Stomach smooth muscle (tissue), 2 donors: ENCODE measurements at regions not wholly inside any gene's neighbourhood (a gene's known extent, or its start where the extent isn't known, plus 50 kb on each side); places are given as distances from the start of the nearest gene placed in this dataset.

Experiments
- H3K27ac ChIP-seq: one replicate; pipeline ENCODE4 v1.7.0; 2013; ENCODE audit warnings: mild to moderate bottlenecking, low read length, inconsistent platforms
- H3K27me3 ChIP-seq, 2 donors: one replicate each; pipeline ENCODE4 v1.7.0; 2013; ENCODE audit warnings: low read length in 2 of 2; ENCODE audit not compliant: insufficient read depth in 2 of 2, control insufficient read depth in 1 of 2
- H3K36me3 ChIP-seq, 2 donors: one replicate each; pipeline ENCODE4 v1.7.0; 2013; ENCODE audit warnings: low read length in 2 of 2; ENCODE audit not compliant: control insufficient read depth in 2 of 2, insufficient read depth in 2 of 2
- H3K4me1 ChIP-seq: one replicate; pipeline ENCODE4 v1.7.0; 2013; ENCODE audit warnings: low read length; ENCODE audit not compliant: control insufficient read depth, insufficient read depth
- H3K4me3 ChIP-seq, 2 donors: one replicate each; pipeline ENCODE4 v1.7.0; 2013; ENCODE audit warnings: low read length in 2 of 2
- H3K9ac ChIP-seq, 2 donors: one replicate each; pipeline ENCODE4 v1.7.0; 2013; ENCODE audit warnings: low read length in 2 of 2, mild to moderate bottlenecking in 1 of 2
- H3K9me3 ChIP-seq, 2 donors: one replicate each; pipeline ENCODE4 v1.7.0; 2013; ENCODE audit warnings: low read length in 2 of 2; ENCODE audit not compliant: control insufficient read depth in 2 of 2
- donor health status: healthy.
- donor health status: Pancreatic carcinoma.

GRCh38 chr2:64319896-64320295 is 134.1 kb upstream of the LGALSL start:
- Histone ChIP-seq H3K27me3 (no peaks in the 10 kb centered on the region), H3K4me3 (no peak overlapping the region), H3K9me3 (no peaks in the 10 kb centered on the region), H3K4me1 (no peaks in the 10 kb centered on the region), H3K36me3 (no peaks in the 10 kb centered on the region), H3K9ac (no peak overlapping the region), H3K27ac (no peak overlapping the region)

- Histone ChIP-seq H3K9ac (no peak overlapping the region), H3K4me1 (peaks cover 1% of the 10 kb centered on the region), H3K4me3 (no peak overlapping the region), H3K27me3 (no peaks in the 10 kb centered on the region), H3K36me3 (no peaks in the 10 kb centered on the region), H3K9me3 (no peaks in the 10 kb centered on the region), H3K27ac (no peak overlapping the region)
Observed at GRCh38 chr2:64322433-64322832, 131.5 kb upstream of the LGALSL start.

GRCh38 chr2:64323197-64323596 is 130.8 kb upstream of the LGALSL start:
- H3K27ac ChIP-seq, result no peak overlapping the region
- H3K9ac ChIP-seq, result no peak overlapping the region

GRCh38 chr2:64324746-64325410 is 129.1 kb upstream of the LGALSL start:
- no peaks in the 10 kb centered on the region for H3K9me3 ChIP-seq
- H3K27ac ChIP-seq, result no peak overlapping the region

More at GRCh38 chr2:64323197-64323596, 130.8 kb upstream of the LGALSL start:
- Histone ChIP-seq H3K4me1 (peaks cover 2% of the 10 kb centered on the region), H3K4me3 (no peak overlapping the region), H3K27me3 (no peaks in the 10 kb centered on the region), H3K9me3 (no peaks in the 10 kb centered on the region), H3K36me3 (no peaks in the 10 kb centered on the region)

GRCh38 chr2:64325477-64325851 is 128.5 kb upstream of the LGALSL start:
- no peak overlapping the region for H3K27ac ChIP-seq
- peaks cover 11% of the 10 kb centered on the region for H3K4me1 ChIP-seq
- no peak overlapping the region for H3K9ac ChIP-seq
- H3K36me3 ChIP-seq, result no peaks in the 10 kb centered on the region
- H3K27me3 ChIP-seq, result no peaks in the 10 kb centered on the region
- no peaks in the 10 kb centered on the region for H3K9me3 ChIP-seq
- no peak overlapping the region for H3K4me3 ChIP-seq

More at GRCh38 chr2:64324746-64325410, 129.1 kb upstream of the LGALSL start:
- no peaks in the 10 kb centered on the region for H3K36me3 ChIP-seq
- no peaks in the 10 kb centered on the region for H3K27me3 ChIP-seq
- H3K9ac ChIP-seq, result no peak overlapping the region
- H3K4me1 ChIP-seq, result peaks cover 9% of the 10 kb centered on the region
- H3K4me3 ChIP-seq, result no peak overlapping the region

- no peaks in the 10 kb centered on the region for H3K9me3 ChIP-seq
- H3K27ac ChIP-seq, result no peak overlapping the region
- H3K4me1 ChIP-seq, result peaks cover 11% of the 10 kb centered on the region
- no peak overlapping the region for H3K4me3 ChIP-seq
- H3K27me3 ChIP-seq, result no peaks in the 10 kb centered on the region
- H3K36me3 ChIP-seq, result no peaks in the 10 kb centered on the region
- H3K9ac ChIP-seq, result no peak overlapping the region
Observed at GRCh38 chr2:64325852-64326577, 127.9 kb upstream of the LGALSL start.

- Histone ChIP-seq H3K9me3 (no peaks in the 10 kb centered on the region), H3K27ac (peak overlapping the region; percentile 80), H3K27me3 (no peaks in the 10 kb centered on the region), H3K4me1 (peaks cover 11% of the 10 kb centered on the region), H3K9ac (no peak overlapping the region), H3K4me3 (no peak overlapping the region), H3K36me3 (no peaks in the 10 kb centered on the region)
Observed at GRCh38 chr2:64326578-64327050, 127.3 kb upstream of the LGALSL start.

- H3K9ac ChIP-seq, result peak overlapping the region in 1 of 2 donors; percentile 56
- no peaks in the 10 kb centered on the region for H3K27me3 ChIP-seq
- no peaks in the 10 kb centered on the region for H3K36me3 ChIP-seq
- H3K9me3 ChIP-seq, result no peaks in the 10 kb centered on the region
- peak overlapping the region; percentile 80 for H3K27ac ChIP-seq
- peaks cover 11% of the 10 kb centered on the region for H3K4me1 ChIP-seq
- H3K4me3 ChIP-seq, result peak overlapping the region; percentile 31 to 68
Observed at GRCh38 chr2:64327129-64327509, 126.8 kb upstream of the LGALSL start.

GRCh38 chr2:64327510-64328414 is 126.2 kb upstream of the LGALSL start:
- Histone ChIP-seq H3K9ac (peak overlapping the region; percentile 56 to 68), H3K36me3 (no peaks in the 10 kb centered on the region), H3K4me3 (peak overlapping the region; percentile 31 to 68), H3K27ac (peak overlapping the region; percentile 80), H3K27me3 (no peaks in the 10 kb centered on the region), H3K4me1 (peaks cover 11% of the 10 kb centered on the region), H3K9me3 (no peaks in the 10 kb centered on the region)

- H3K27me3 ChIP-seq, result no peaks in the 10 kb centered on the region
- no peaks in the 10 kb centered on the region for H3K9me3 ChIP-seq
- H3K27ac ChIP-seq, result peak overlapping the region; percentile 80
- H3K9ac ChIP-seq, result peak overlapping the region; percentile 56 to 68
- H3K4me3 ChIP-seq, result no peak overlapping the region
- peaks cover 11% of the 10 kb centered on the region for H3K4me1 ChIP-seq
- H3K36me3 ChIP-seq, result no peaks in the 10 kb centered on the region
Observed at GRCh38 chr2:64328415-64328722, 125.6 kb upstream of the LGALSL start.
